ENCODE measurements at regions not wholly inside any gene's neighbourhood (a gene's known extent, or its start where the extent isn't known, plus 50 kb on each side); places are given as distances from the start of the nearest gene placed in this dataset.

GRCh38 chr14:94831085-94831484, 61.2 kb upstream of the GSC start:
- ATAC-seq (no peak), DNase-seq (ENCODE audit: low read depth, low spot score) (no peak)
- H3K4me3 ChIP-seq (ENCODE audit: low read depth in 2 of 2, low read length in 2 of 2): no peak overlapping the region
- BruUV-seq (replicated peaks): no TSS peak
- no peaks in the 10 kb centered on the region for H3K9me3 ChIP-seq (ENCODE audit: control insufficient read depth, insufficient read depth, low read depth, low read length)
- TF ChIP-seq CTCF (IDR thresholded peaks at IDR 0.05) (no peak), SIN3A (IDR thresholded peaks at IDR 0.05; ENCODE audit: borderline replicate concordance, insufficient read depth, low read depth, low read length) (no peak), REST (IDR thresholded peaks at IDR 0.05; ENCODE audit: insufficient read depth in 1 of 2, low read depth in 2 of 2, low read length in 1 of 2) (no peak), POLR2AphosphoS5 (IDR thresholded peaks at IDR 0.05; ENCODE audit: low read depth, low read length) (no peak), TCF7L2 (IDR thresholded peaks at IDR 0.05; ENCODE audit: low read depth, low read length) (no peak)
- ChIA-PET POLR2A (no interaction called here), CTCF (no interaction called here)
- H3K27ac ChIP-seq (ENCODE audit: low read length): no peak overlapping the region
- H3K4me1 ChIP-seq (ENCODE audit: control insufficient read depth, insufficient read depth, low read length): no peaks in the 10 kb centered on the region
- H3K27me3 ChIP-seq (ENCODE audit: control insufficient read depth, insufficient read depth, low read length): no peaks in the 10 kb centered on the region
- in situ Hi-C loops (cut with HindIII; ENCODE audit: low pct_unique_long_range_greater_than_20kb, low sequenced_read_pairs) (no loop called here), intact Hi-C loops (cut with micrococcal nuclease; ENCODE audit: unreplicated experiment) (no loop called here)
- H3K36me3 ChIP-seq (ENCODE audit: control insufficient read depth, insufficient read depth, low read length): no peaks in the 10 kb centered on the region

GRCh38 chr14:94827711-94828447, 58.0 kb upstream of the GSC start:
- DNase-seq (ENCODE audit: low read depth, low spot score) (no peak), ATAC-seq (no peak)
- no peak for TF ChIP-seq TCF7L2 (IDR thresholded peaks at IDR 0.05; ENCODE audit: low read depth, low read length)
- no peak for TF ChIP-seq REST (IDR thresholded peaks at IDR 0.05; ENCODE audit: insufficient read depth in 1 of 2, low read depth in 2 of 2, low read length in 1 of 2)
- no peak for TF ChIP-seq POLR2AphosphoS5 (IDR thresholded peaks at IDR 0.05; ENCODE audit: low read depth, low read length)
- no peak for TF ChIP-seq CTCF (IDR thresholded peaks at IDR 0.05)
- no peak for TF ChIP-seq SIN3A (IDR thresholded peaks at IDR 0.05; ENCODE audit: borderline replicate concordance, insufficient read depth, low read depth, low read length)
- CTCF ChIA-PET: no interaction called here
- no TSS peak for BruUV-seq (replicated peaks)
- no peak overlapping the region for H3K4me3 ChIP-seq (ENCODE audit: low read depth in 2 of 2, low read length in 2 of 2)
- no peaks in the 10 kb centered on the region for H3K27me3 ChIP-seq (ENCODE audit: control insufficient read depth, insufficient read depth, low read length)
- no peaks in the 10 kb centered on the region for H3K4me1 ChIP-seq (ENCODE audit: control insufficient read depth, insufficient read depth, low read length)
- no peaks in the 10 kb centered on the region for H3K9me3 ChIP-seq (ENCODE audit: control insufficient read depth, insufficient read depth, low read depth, low read length)
- no peaks in the 10 kb centered on the region for H3K36me3 ChIP-seq (ENCODE audit: control insufficient read depth, insufficient read depth, low read length)
- intact Hi-C loops (cut with micrococcal nuclease; ENCODE audit: unreplicated experiment) (no loop called here), in situ Hi-C loops (cut with HindIII; ENCODE audit: low pct_unique_long_range_greater_than_20kb, low sequenced_read_pairs) (no loop called here)
- no peak overlapping the region for H3K27ac ChIP-seq (ENCODE audit: low read length)
- POLR2A ChIA-PET: interaction anchor here (0.6 kb wide), 1 partner anchor 232 kb away, joined by 3 read pairs; no protein-coding TSS in a partner anchor
